GM19397 (cell line): ENCODE measurements at regions not wholly inside any gene's neighbourhood (a gene's known extent, or its start where the extent isn't known, plus 50 kb on each side); places are given as distances from the start of the nearest gene placed in this dataset.
"Not testable (repeated sequence)": the region's sequence is repeated elsewhere in the genome, so short reads cannot be mapped to it uniquely, and the experiment has no call there.

Source experiments
- ATAC-seq: cut with Tn5 transposase; IDR thresholded peaks from one replicate; pipeline ENCODE4 v1.9.1; 2021; ENCODE audit warnings: mild to moderate bottlenecking, moderate library complexity; ENCODE audit not compliant: unreplicated experiment

- ATAC-seq, result no peak
Measured at GRCh38 chr4:133379681-133380438, 230.8 kb downstream of the PCDH10 start.

- ATAC-seq, result no peak
Measured at GRCh38 chr4:133377286-133377685, 228.2 kb downstream of the PCDH10 start.

- ATAC-seq, result no peak
Measured at GRCh38 chr4:133372699-133373098, 223.6 kb downstream of the PCDH10 start.

GRCh38 chr4:133355633-133356032 is 206.5 kb downstream of the PCDH10 start:
- ATAC-seq, result no peak

- ATAC-seq, result no peak
Measured at GRCh38 chr4:133347409-133347808, 198.3 kb downstream of the PCDH10 start.

- no peak for ATAC-seq
Measured at GRCh38 chr4:133324491-133324890, 175.4 kb downstream of the PCDH10 start.

GRCh38 chr4:133323670-133324069 is 174.6 kb downstream of the PCDH10 start:
- ATAC-seq, result no peak

- peak; percentile 71 for ATAC-seq
Measured at GRCh38 chr4:133320576-133321170, 171.6 kb downstream of the PCDH10 start.

- no peak for ATAC-seq
Measured at GRCh38 chr4:133316909-133317308, 167.8 kb downstream of the PCDH10 start.

- no peak for ATAC-seq
Measured at GRCh38 chr4:133314991-133315390, 165.9 kb downstream of the PCDH10 start.

GRCh38 chr4:133287396-133287795 is 138.3 kb downstream of the PCDH10 start:
- no peak for ATAC-seq

- ATAC-seq, result no peak
Measured at GRCh38 chr4:133278591-133278990, 129.5 kb downstream of the PCDH10 start.

GRCh38 chr4:133277940-133278339 is 128.8 kb downstream of the PCDH10 start:
- ATAC-seq, result not testable (repeated sequence)

GRCh38 chr4:133275246-133275645 is 126.2 kb downstream of the PCDH10 start:
- no peak for ATAC-seq

GRCh38 chr4:133273401-133273800 is 124.3 kb downstream of the PCDH10 start:
- ATAC-seq, result no peak

GRCh38 chr4:133270021-133270570 is 121.0 kb downstream of the PCDH10 start:
- ATAC-seq, result no peak

GRCh38 chr4:133268205-133268604 is 119.1 kb downstream of the PCDH10 start:
- no peak for ATAC-seq

GRCh38 chr4:133267506-133267905 is 118.4 kb downstream of the PCDH10 start:
- not testable (repeated sequence) for ATAC-seq

- not testable (repeated sequence) for ATAC-seq
Measured at GRCh38 chr4:133266966-133267365, 117.9 kb downstream of the PCDH10 start.

- not testable (repeated sequence) for ATAC-seq
Measured at GRCh38 chr4:133264251-133264650, 115.2 kb downstream of the PCDH10 start.

- ATAC-seq, result no peak
Measured at GRCh38 chr4:133263104-133263503, 114.0 kb downstream of the PCDH10 start.

- ATAC-seq, result no peak
Measured at GRCh38 chr4:133247861-133248260, 98.8 kb downstream of the PCDH10 start.
